HG03196 (cell line): ENCODE measurements at regions not wholly inside any gene's neighbourhood (a gene's known extent, or its start where the extent isn't known, plus 50 kb on each side); places are given as distances from the start of the nearest gene placed in this dataset.

Source experiments
- ATAC-seq: cut with Tn5 transposase; IDR thresholded peaks from one replicate; pipeline ENCODE4 v1.9.1; 2021; ENCODE audit not compliant: unreplicated experiment

GRCh38 chr2:20539776-20540586 is 93.1 kb downstream of the RHOB start:
- ATAC-seq, result no peak

GRCh38 chr2:20540587-20541293 is 93.9 kb downstream of the RHOB start:
- ATAC-seq, result no peak

DNA sequence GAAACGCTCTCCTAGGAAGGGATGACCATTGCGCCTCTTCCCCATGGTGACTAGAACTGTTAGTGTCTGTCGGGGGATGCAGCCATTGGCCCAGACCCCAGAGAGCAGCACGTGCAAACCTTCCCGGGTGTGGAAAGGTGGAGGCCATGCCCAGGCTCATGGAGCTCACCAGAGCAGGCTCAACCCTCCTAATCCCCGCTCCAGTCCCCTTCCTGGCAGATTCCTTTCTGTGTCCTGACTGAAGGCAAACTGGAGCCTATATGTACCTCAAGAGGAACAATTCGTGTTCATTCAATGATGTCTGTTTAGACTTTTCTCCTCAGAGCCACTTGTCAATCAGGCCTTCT is 94.4 kb downstream of the RHOB start:
- no peak for ATAC-seq

- no peak for ATAC-seq
These were observed 94.8 kb downstream of the RHOB start for GRCh38 chr2:20541651-20542050.

DNA sequence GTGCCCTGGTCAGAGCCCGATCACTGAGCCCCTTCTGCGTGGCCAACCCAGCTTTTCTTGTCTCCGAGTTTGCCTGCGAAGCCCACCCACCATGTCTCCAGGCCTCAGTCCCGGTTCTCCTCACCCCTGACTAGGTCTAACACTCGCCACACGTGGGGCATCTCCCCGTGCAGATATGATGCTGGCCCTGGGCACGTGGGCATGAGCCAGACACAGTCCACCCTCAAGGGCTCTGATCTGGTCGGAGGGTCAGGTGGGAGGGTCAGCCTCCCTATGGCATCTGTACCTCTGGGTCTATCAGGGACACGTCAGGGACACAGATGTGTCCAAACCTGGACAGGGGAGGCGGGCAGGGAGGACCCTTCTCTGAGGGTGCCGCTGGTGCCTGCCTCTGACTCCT is 95.4 kb downstream of the RHOB start:
- no peak for ATAC-seq

DNA sequence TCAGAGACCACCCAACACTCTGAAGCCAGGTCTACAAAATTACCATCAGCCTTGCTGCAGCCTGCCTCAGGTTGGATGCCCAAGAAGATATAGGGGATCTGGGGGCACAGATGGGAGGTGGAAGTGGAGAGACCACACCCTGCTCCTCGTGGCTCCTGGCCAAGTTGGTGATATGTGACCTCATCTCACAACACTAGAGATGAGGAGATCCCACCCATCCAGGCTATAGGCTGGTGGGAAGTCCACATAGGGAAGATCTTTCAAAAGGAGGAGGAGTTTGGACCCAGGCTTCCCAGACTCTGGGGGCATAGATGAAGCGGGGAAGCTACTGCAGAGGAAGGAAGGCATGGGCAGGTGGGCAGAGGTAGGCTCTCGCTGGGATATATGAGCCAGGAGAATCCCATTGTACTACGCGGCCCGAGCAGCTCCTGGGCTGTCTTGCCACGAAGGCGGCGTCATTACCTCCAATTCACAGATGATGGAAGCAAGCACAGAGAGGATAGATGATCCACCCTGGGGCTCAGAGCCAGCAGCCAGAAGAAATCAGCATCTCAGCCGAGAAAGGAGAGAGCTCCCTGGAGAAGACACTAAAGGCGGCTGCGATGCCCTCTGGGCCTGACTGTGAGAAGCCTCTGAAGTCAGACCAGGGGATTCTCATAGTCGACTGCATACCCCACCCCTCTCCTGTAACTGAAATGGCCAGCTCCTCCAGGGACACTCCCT is 96.0 kb downstream of the RHOB start:
- ATAC-seq, result no peak

DNA sequence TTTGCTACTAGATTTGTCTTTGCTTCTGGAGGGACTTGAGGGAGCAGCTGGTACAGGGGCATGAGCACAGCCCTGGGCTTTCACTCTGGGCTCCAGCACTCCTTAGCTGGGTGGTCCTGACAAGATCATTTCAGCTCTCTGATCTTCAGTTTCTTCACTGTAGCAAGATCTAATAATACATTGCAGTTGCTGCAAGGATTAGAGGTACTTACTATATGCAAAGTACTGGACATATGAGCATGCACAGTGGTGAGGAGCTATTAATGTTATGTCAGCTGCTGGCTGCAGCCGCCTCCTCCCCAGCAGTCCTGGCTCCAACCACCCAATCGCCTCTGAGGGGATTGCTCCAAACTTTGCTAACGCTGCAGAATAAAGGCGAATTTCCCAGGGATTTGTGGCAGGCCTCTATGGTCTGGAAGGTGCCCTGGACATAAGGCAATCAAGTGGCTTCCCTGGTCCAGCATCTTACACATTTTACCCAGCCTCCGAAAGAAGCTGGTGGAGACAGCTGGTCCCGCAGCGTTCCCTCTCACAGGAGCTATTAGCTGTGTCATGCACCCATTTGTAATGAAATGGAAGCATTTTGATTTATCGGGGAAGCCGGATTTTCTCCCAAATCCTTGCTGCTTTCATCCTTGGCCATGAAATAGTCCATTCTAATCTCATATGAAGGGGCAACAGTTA is 96.7 kb downstream of the RHOB start:
- ATAC-seq, result no peak

DNA sequence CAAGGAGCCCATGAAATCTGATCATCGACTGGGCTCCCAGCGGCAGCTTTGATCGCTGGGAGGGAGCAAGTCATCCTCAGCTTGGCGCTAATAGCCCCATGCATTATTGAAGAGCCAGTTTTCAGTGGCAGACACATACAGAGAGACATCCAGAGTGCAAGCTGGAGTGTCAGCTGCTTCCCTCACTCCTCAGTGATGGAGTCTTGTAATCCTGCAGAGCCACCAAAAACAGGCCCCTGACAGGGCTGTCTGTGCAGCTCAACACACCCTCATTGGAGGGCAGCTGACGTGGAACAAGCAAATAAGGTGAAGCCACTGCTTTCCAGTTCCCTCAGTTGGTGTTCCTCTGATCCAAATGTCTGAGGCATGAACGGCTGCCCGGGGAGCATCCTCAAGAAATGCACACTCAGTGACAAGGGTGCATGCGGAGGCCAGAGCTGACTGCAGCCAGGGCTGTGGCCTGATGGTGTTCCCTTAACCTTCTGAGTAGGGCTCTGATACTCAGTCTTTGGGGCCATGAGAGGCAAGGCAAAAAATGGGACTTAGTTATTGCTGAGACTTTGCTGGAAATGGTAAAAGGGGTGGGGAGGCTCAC is 97.4 kb downstream of the RHOB start:
- ATAC-seq, result no peak

DNA sequence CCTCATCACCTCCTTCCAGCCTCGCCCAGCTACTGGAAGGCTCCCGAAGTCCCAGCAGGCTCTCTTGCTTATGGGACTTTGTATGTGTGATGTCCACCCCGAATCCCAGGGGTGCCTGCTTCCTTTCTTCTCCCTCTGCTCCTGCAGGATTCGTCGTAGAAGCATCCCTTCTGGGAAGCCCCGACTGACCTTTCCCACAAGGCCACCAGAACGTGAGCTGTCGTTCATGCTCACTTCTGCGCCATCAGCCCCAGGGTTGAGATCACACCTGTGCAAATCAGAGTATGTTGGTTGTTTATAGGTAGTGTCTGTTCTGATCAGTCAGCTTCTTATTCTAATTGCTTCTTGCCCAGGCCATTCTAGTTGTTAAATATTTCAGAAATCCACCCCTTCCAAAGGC is 101.8 kb downstream of the HS1BP3 start:
- no peak for ATAC-seq

GRCh38 chr2:20549691-20550348 is 101.1 kb downstream of the HS1BP3 start:
- ATAC-seq, result no peak

DNA sequence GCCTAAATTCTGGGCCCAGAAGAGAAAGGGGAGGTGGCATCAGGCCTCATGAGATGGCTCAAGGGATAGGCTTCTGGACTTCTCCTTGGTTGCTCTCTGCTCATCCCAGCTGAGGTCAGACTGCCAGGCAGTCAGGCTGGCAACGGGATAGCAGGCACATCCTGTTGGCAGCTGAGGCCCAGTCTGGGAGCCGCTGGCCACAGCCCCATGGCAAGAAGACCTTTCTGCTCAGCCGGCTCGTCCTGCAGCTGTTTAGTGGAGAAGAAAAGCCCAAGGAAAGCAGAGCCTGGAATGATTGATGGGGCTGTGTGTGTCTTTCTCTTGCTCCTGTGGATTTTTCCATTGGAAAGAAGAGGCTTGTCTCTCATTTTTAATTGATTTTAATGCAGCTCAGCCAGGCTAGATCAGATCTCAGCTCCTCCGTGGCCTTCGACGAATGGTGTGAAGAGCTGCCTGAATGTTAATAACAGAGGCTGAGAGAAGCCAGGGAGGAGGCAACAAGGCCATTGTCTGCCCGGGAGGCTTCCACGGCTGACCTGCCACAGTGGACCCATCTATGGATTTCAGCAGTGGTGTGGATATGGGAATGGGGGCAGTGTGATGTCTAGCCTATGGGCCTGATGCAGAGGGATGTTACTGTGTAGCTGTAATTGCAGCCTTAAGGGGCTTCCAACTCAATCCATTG is 99.5 kb downstream of the HS1BP3 start:
- ATAC-seq, result no peak

GRCh38 chr2:20551945-20552328 is 99.0 kb downstream of the HS1BP3 start:
- ATAC-seq, result no peak

DNA sequence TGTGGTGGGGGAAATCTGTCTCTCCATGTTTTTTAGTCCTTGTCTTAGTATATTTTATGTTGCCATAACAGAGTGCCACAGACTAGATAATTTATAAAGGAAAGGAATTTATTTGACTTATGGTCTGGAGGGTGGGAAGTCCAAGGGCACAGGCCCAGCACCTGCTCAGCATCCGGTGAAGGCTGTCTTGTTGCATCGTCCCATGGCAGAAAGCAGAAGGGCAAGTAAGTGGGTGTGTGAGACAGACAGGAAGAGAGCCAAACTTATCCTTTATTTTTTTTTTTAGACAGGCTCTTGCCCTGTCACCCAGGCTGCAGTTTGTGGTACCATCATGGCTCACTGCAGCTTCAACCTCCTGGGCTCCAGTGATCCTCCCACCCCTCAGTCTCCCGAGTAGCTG is 98.1 kb downstream of the HS1BP3 start:
- ATAC-seq, result no peak

DNA sequence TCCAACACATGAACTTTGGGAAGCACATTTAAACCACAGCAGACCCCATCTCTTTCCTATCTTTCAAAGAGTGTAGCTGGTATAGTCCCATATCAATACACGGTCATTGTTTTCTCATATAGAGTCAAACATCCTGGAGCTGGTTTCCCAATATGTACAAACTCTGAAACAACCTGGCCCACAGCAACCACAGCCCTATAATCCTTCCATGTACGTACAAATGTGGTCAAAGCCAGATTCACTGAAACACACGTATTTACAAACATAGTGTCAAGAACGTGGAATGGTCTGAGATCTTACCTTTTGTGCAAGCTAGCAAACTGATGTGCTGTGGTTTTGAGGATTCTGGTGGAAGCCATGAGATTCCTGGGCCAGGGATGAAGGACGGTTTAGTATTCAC is 97.3 kb downstream of the HS1BP3 start:
- no peak for ATAC-seq

DNA sequence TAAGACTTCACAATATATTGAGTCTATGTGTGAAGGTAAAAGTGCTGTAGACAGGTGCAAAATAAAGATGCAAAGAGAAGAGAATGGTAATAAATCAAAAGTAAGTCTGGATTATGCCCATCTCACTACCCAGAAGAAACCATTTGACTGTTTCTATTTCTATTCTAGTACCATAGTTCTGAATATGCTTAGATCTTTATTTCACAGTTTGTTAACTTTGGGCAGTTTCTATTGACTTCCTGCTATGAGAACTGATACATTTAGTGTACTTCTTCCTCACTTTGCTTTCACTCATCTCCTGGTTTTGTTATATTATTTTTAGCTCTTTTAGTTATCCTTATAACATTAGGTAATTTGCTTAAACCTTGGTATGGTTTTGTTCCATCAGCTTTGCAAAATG is 94.9 kb downstream of the HS1BP3 start:
- no peak for ATAC-seq

DNA sequence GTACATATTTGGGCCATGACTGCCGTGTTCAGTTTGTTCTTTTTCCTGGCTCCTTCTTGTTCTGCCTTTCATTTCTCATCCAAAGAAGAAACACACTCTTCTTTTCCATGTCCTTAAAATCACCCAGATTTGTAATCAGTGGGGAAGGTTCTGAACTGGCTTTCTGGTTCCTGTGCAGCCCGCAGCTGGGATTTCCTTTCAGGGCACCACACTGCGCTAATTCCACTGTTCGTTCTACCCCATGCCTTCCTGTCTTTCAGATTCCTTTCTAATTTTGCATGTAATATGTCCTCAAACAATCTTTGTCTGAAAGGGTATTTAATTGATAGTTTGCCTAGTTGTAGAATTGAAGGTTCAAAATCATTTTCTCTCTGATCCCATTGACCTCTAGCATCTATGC is 94.1 kb downstream of the HS1BP3 start:
- no peak for ATAC-seq

DNA sequence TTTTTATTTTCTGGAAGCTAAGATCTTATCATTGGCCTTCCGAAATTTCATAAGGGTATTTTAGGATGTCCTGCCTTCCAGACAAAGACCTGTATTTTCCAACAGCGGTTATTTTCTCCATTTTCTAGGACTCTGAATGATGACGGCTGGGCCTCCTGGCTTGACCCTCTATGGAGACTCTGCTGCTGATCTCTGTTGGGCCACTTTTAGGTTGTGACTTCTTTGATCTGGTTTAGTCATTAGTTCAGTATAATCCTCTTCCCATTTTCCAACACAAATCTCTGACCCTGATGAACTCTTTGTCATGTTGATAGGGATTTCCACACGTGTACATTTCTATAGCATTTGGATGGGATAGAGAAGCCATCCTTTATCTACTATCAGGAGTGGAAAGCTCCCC is 93.7 kb downstream of the HS1BP3 start:
- ATAC-seq, result no peak

GRCh38 chr2:20557635-20558034 is 93.3 kb downstream of the HS1BP3 start:
- ATAC-seq, result no peak

- ATAC-seq, result no peak
These were observed 92.3 kb downstream of the HS1BP3 start for GRCh38 chr2:20558391-20559150.
